Activated CD4-positive, alpha-beta memory T cell treated with anti-CD3 and anti-CD28 coated beads for 36 hours (primary cell): ENCODE measurements at regions not wholly inside any gene's neighbourhood (a gene's known extent, or its start where the extent isn't known, plus 50 kb on each side); places are given as distances from the start of the nearest gene placed in this dataset.
"Not testable (repeated sequence)": the region's sequence is repeated elsewhere in the genome, so short reads cannot be mapped to it uniquely, and the experiment has no call there.

Experiments used
- CTCF ChIA-PET: fragments of 350-600 bp; sonication (Branson Sonifier 250); formaldehyde crosslinking; loops from one replicate; lab custom pipeline; 2021; ENCODE audit warnings: antibody characterized with exemption, inconsistent platforms; lab: Charles Lee
- POLR2A ChIA-PET: fragments of 350-600 bp; sonication (Branson Sonifier 250); formaldehyde crosslinking; loops from one replicate; lab custom pipeline; 2021; ENCODE audit warnings: antibody characterized with exemption; lab: Charles Lee
- DNase-seq: peaks from one replicate; pipeline ENCODE4 v3.0.0-alpha.2; 2020
- H3K27ac Mint-ChIP-seq: one replicate; pipeline ENCODE4 v1.8.0; 2021; ENCODE audit warnings: mixed read lengths
- H3K27me3 Mint-ChIP-seq: one replicate; pipeline ENCODE4 v1.8.0; 2021; ENCODE audit warnings: mixed read lengths
- H3K36me3 Mint-ChIP-seq: one replicate; pipeline ENCODE4 v1.8.0; 2021; ENCODE audit warnings: mixed read lengths
- H3K4me1 Mint-ChIP-seq: one replicate; pipeline ENCODE4 v1.8.0; 2021; ENCODE audit warnings: low read depth, mixed read lengths
- H3K4me3 Mint-ChIP-seq: one replicate; pipeline ENCODE4 v1.8.0; 2021; ENCODE audit warnings: mild to moderate bottlenecking, mixed read lengths
- H3K9me3 Mint-ChIP-seq: one replicate; pipeline ENCODE4 v1.8.0; 2021; ENCODE audit warnings: mixed read lengths
- intact Hi-C: fragments of 100-400 bp; cut with micrococcal nuclease; formaldehyde crosslinking; loops from one replicate; pipeline ENCODE4 v1.15.1; 2023

DNA sequence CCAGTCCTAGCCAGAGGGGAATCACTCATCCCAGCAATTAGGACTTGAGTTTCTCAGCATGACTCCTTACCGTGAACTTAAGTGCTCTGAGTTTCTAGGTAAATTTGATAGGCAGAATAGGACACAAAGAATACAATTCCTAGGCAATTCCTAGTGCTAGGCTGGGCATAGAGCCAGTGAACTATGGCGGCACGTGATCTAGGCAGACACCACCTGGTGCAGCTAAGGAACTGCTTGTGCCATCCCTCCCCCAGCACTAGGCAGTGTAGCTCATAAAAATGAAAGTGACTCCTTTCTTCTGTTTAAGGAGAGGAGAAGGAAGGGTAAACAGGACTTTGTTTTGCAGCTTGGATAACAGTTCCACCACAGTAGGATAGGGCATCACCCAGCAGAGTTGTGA is 736.3 kb upstream of the PCDH7 start:
- peaks cover 26% of the 10 kb centered on the region for H3K9me3 Mint-ChIP-seq
- intact Hi-C loops: no loop called here
- H3K36me3 Mint-ChIP-seq: no peaks in the 10 kb centered on the region
- no peaks in the 10 kb centered on the region for H3K27me3 Mint-ChIP-seq
- ChIA-PET CTCF (no interaction called here), POLR2A (no interaction called here)
- no peaks in the 10 kb centered on the region for H3K4me1 Mint-ChIP-seq
- no peak overlapping the region for H3K4me3 Mint-ChIP-seq
- H3K27ac Mint-ChIP-seq: no peak overlapping the region
- no peak for DNase-seq

DNA sequence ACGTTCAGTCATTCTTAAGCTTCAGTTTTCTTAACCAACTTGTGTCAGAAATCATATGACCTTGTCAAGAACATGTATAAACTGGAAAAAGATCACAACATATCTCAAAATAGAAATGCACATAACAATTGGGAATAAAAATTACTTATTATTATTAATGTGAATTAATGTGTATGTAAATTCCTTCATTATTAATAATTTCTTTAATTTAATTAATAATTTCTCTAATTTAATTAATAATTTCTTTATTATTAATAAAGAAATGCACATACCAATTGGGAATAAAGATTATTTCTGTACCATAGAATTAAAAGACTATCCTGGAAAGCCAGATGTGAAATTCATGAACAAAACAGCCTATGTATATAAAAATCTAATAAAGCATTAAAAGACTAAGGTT is 718.5 kb upstream of the PCDH7 start:
- peaks cover 11% of the 10 kb centered on the region for H3K9me3 Mint-ChIP-seq
- POLR2A ChIA-PET: no interaction called here
- H3K4me1 Mint-ChIP-seq: no peaks in the 10 kb centered on the region
- CTCF ChIA-PET: no interaction called here
- intact Hi-C loops: no loop called here
- H3K4me3 Mint-ChIP-seq: no peak overlapping the region
- no peak for DNase-seq
- H3K27ac Mint-ChIP-seq: no peak overlapping the region
- no peaks in the 10 kb centered on the region for H3K27me3 Mint-ChIP-seq
- no peaks in the 10 kb centered on the region for H3K36me3 Mint-ChIP-seq

DNA sequence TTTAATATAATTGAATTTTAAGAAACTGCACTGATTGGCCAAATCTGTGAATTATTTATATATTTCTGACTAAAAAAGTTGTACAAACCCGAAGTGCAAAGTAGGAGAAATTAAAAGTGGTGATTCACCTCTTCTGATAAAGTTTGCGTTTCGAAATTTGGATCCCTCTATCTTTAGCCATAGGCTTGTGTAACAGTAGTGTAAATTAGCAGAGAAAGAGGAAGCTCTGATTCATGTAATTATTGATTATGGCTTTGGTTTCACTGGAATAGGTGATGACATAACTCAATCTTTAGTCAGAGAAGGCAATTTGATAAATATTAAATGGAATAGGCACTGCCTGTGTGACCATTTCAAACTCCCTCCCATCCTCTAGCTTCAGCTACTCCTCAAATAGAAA is 717.8 kb upstream of the PCDH7 start:
- intact Hi-C loops: no loop called here
- ChIA-PET CTCF (no interaction called here), POLR2A (no interaction called here)
- no peak overlapping the region for H3K27ac Mint-ChIP-seq
- H3K9me3 Mint-ChIP-seq: peaks cover 15% of the 10 kb centered on the region
- H3K27me3 Mint-ChIP-seq: no peaks in the 10 kb centered on the region
- H3K36me3 Mint-ChIP-seq: no peaks in the 10 kb centered on the region
- DNase-seq: no peak
- no peaks in the 10 kb centered on the region for H3K4me1 Mint-ChIP-seq
- no peak overlapping the region for H3K4me3 Mint-ChIP-seq

DNA sequence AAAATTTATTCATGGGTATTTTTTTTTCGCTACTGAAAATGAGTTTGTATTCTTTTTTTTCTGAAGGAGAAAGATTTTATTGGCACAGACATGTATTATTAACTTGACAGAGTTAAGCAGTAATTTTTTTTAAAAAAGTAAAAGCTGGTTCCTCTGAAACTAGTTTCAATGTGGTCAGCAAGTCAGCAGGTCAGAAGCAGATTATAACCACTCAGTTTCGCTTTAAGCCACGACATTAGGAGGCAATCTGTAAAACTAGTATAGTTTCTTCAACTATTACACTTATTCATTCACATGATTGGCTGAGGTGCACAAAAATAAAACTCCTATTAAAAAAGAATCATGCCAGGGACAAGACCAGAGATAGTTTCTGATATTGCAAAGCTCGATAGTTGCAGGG is 714.2 kb upstream of the PCDH7 start:
- Mint-ChIP-seq H3K9me3 (peaks cover 21% of the 10 kb centered on the region), H3K27ac (no peak overlapping the region), H3K27me3 (no peaks in the 10 kb centered on the region), H3K36me3 (no peaks in the 10 kb centered on the region), H3K4me3 (no peak overlapping the region), H3K4me1 (no peaks in the 10 kb centered on the region)
- CTCF ChIA-PET: no interaction called here
- intact Hi-C loops: no loop called here
- no peak for DNase-seq
- POLR2A ChIA-PET: no interaction called here

DNA sequence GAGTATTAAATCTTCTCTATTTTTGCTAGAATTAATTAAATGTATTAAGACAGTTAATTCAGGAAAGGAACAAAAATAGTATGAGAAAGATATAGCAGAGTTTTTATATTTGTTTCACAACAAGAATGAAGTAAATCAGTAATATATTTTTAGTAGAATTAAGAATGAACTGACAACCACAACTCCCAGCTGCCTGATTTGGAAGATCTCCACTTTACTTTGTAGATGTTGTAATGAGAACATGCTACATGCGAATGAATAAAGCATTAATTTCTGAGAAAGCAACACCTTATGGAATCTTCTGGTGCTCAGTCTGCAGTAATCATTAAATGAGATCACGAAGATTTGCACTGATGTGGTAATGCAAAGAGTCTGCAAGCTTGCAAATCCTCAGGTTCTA is 695.6 kb upstream of the PCDH7 start:
- no peaks in the 10 kb centered on the region for H3K4me1 Mint-ChIP-seq
- peaks cover 9% of the 10 kb centered on the region for H3K9me3 Mint-ChIP-seq
- no peak for DNase-seq
- ChIA-PET POLR2A (no interaction called here), CTCF (no interaction called here)
- no peak overlapping the region for H3K27ac Mint-ChIP-seq
- H3K36me3 Mint-ChIP-seq: no peaks in the 10 kb centered on the region
- H3K27me3 Mint-ChIP-seq: no peaks in the 10 kb centered on the region
- H3K4me3 Mint-ChIP-seq: no peak overlapping the region
- intact Hi-C loops: no loop called here

DNA sequence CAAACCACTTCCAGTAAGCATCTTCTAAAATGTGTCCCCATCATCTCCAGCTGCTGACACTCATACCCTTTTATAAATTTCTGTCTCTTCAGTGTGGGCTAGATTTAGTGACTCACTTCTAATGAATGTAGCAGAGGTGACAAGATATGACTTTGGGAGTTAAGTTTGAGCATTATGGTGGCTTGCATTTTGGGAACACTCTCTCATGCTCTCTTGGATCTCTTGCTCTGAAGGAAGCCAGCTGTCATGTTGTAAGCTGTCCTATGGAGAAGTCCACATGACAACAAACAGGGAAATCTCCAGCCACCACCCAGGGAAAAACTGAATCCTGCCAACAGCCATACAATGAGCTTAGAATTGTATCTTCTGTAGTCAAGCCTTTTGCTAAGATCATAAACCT is 691.3 kb upstream of the PCDH7 start:
- Mint-ChIP-seq H3K4me1 (no peaks in the 10 kb centered on the region), H3K36me3 (no peaks in the 10 kb centered on the region), H3K4me3 (no peak overlapping the region), H3K27ac (no peak overlapping the region), H3K27me3 (no peaks in the 10 kb centered on the region), H3K9me3 (peaks cover 10% of the 10 kb centered on the region)
- no peak for DNase-seq
- intact Hi-C loops: no loop called here
- ChIA-PET POLR2A (no interaction called here), CTCF (no interaction called here)

DNA sequence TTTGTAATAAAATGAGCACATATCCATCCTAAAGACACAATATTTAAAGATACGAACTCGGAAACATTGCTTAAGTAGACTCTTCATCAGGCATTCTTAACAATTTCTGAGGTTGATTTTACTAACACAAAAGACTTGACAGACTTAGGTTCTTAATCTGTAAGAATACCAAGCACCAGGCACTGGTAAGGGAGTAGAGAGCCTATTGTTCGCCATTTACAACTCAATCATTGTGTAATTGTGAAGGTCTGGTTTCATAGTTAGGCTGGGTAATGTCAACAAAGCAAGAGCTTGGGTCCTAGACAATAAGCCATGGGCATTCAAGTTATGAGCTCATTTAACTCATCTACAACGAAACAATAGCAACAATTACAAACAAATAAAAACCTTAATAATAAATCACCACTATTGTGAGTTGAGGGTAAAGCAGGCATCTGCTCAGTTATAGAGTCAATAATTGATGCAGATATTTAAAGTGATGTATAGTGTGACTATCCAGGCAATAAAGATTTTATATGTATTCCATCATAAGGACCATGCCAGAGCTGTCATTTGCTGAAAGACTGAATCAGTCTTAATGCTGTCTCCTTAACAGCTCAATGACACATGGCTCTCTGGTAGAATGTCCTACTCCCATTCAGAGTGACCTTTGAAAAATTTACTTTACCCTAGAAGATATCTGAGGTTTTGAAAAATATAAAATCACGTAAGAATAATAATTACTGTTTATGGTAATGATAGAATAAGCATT is 664.0 kb upstream of the PCDH7 start:
- Mint-ChIP-seq H3K9me3 (peaks cover 7% of the 10 kb centered on the region), H3K27me3 (no peaks in the 10 kb centered on the region), H3K4me1 (no peaks in the 10 kb centered on the region), H3K4me3 (no peak overlapping the region), H3K36me3 (no peaks in the 10 kb centered on the region), H3K27ac (no peak overlapping the region)
- no peak for DNase-seq
- CTCF ChIA-PET: no interaction called here
- intact Hi-C loops: no loop called here
- POLR2A ChIA-PET: no interaction called here

DNA sequence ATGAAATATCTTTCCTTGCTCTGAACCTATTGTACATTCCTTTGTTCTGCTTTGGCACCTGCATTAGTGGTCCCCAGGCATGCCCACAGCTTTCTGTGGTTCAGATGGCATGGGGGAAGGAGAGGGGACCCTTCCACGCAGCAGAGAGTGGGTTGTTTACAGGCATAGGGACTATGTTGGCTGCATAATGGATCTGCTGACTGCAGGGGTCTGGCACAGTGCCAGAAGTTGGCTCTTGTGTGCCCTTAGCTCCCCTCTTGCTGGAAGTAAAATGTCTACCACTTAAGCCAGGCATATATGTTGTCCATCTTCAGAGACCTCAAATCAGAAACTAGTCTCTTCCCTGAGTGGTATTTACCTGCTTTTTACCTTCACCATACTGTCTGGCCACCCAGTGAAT is 651.9 kb upstream of the PCDH7 start:
- CTCF ChIA-PET: no interaction called here
- Mint-ChIP-seq H3K4me1 (no peaks in the 10 kb centered on the region), H3K9me3 (peaks cover 14% of the 10 kb centered on the region), H3K4me3 (no peak overlapping the region), H3K27me3 (no peaks in the 10 kb centered on the region), H3K36me3 (no peaks in the 10 kb centered on the region), H3K27ac (no peak overlapping the region)
- intact Hi-C loops: no loop called here
- POLR2A ChIA-PET: no interaction called here
- no peak for DNase-seq

DNA sequence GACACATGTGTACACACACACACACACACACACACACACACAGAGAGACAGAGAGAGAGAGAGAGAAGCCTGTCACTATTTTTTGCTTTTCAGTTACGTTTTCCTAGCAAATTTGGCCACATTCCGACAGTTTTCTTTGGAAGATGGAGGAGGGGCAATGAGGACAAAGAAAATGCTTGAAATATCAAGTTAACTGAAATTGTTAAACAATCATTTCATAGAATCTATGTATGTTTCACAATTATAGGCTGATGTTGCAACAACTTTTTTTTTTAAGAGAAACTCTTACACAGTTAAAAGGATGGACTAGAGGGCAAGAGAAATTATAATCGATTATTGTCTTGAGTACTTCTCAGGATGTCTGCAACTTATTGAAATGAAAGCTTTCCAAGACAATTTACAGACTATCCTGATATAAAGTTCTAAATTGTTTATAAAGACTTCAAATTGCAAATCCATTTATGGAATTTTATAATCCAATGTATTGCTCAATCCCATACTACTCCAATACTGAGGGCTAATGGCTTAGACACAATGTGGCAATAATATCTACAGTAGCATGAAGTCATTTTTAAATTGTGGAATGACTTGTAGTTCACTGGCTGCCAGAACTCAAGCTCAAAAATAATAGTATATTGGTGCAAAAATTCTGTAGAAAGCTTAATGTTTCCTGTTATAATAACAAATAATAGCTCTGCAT is 647.0 kb upstream of the PCDH7 start:
- CTCF ChIA-PET: no interaction called here
- no peak for DNase-seq
- Mint-ChIP-seq H3K36me3 (no peaks in the 10 kb centered on the region), H3K27ac (no peak overlapping the region), H3K4me3 (no peak overlapping the region), H3K4me1 (no peaks in the 10 kb centered on the region), H3K9me3 (peaks cover 33% of the 10 kb centered on the region), H3K27me3 (no peaks in the 10 kb centered on the region)
- POLR2A ChIA-PET: no interaction called here
- intact Hi-C loops: no loop called here

DNA sequence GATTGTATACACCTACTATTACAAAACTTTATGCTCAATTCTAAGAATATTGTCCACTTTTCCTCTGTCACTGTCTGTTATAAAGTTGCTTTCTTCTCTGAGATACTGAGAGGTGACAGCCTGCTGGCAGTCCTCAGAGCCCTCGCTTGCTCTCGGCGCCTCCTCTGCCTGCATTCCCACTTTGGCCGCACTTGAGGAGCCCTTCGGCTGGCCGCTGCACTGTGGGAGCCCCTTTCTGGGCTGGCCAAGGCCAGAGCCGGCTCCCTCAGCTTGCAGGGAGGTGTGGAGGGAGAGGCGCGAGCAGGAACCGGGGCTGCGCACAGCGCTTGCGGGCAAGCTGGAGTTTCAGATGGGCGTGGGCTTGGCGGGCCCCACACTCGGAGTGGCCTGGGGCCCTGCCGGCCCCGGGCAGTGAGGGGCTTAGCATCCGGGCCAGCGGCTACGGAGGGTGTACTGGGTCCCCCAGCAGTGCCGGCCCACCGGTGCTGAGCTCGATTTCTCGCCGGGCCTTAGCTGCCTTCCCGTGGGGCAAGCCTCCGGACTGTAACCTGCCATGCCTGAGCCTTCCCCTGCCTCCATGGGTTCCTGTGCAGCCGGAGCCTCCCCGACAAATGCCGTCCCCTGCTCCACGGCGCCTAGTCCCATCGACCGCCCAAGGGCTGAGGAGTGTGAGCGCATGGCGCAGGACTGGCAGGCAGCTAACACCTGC is 627.6 kb upstream of the PCDH7 start:
- POLR2A ChIA-PET, intact Hi-C loops, H3K36me3 Mint-ChIP-seq, H3K27ac Mint-ChIP-seq, CTCF ChIA-PET, H3K4me1 Mint-ChIP-seq, H3K4me3 Mint-ChIP-seq, DNase-seq, H3K27me3 Mint-ChIP-seq: not testable (repeated sequence)
- H3K9me3 Mint-ChIP-seq: peaks cover 14% of the 10 kb centered on the region

DNA sequence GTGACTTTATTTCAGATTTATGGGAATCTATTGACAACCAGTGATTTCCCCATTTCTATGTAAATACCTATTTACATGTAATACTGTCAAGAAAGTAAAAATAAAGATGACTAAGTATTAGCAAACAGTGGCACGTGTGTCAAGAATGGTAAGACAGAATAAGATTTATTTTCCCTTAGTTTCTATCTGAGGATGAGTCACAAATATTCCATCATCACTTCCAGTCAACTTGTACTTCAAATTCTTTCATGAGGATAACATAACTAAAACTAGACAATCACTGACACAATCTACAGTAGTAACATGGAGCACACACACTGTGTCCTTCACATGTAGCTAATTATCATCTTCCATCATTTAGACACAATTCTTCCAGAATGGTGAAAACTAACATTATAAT is 625.3 kb upstream of the PCDH7 start:
- Mint-ChIP-seq H3K4me1 (no peaks in the 10 kb centered on the region), H3K9me3 (peaks cover 16% of the 10 kb centered on the region), H3K36me3 (no peaks in the 10 kb centered on the region), H3K27me3 (no peaks in the 10 kb centered on the region), H3K27ac (no peak overlapping the region), H3K4me3 (no peak overlapping the region)
- no peak for DNase-seq
- ChIA-PET CTCF (no interaction called here), POLR2A (no interaction called here)
- intact Hi-C loops: no loop called here

DNA sequence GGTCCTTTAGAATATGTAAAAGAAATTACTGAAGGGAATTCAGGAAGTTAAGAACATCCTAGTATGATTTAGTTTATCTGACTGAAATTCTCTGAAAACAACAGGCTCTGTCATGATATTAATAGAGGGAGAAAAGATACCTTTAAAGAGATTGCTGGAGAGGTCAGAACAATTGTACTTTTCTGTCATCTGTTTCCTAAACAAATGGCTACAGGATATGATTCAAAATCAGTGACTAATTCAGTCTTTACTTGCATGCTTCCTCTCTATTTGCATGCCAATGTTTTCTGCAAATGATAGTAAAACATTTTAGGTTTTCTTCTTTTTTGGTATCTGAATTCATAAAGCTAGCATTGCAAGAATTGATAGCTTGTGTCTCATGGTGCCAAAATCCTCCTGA is 616.7 kb upstream of the PCDH7 start:
- Mint-ChIP-seq H3K36me3 (no peaks in the 10 kb centered on the region), H3K4me1 (no peaks in the 10 kb centered on the region), H3K4me3 (no peak overlapping the region), H3K9me3 (peaks cover 7% of the 10 kb centered on the region), H3K27ac (no peak overlapping the region), H3K27me3 (no peaks in the 10 kb centered on the region)
- intact Hi-C loops: no loop called here
- POLR2A ChIA-PET: no interaction called here
- no peak for DNase-seq
- CTCF ChIA-PET: interaction anchor here (0.9 kb wide), 1 partner anchor 23 kb away, joined by 3 read pairs; no protein-coding TSS in a partner anchor
